ENCODE measurements at regions not wholly inside any gene's neighbourhood (a gene's known extent, or its start where the extent isn't known, plus 50 kb on each side); places are given as distances from the start of the nearest gene placed in this dataset.

DNA sequence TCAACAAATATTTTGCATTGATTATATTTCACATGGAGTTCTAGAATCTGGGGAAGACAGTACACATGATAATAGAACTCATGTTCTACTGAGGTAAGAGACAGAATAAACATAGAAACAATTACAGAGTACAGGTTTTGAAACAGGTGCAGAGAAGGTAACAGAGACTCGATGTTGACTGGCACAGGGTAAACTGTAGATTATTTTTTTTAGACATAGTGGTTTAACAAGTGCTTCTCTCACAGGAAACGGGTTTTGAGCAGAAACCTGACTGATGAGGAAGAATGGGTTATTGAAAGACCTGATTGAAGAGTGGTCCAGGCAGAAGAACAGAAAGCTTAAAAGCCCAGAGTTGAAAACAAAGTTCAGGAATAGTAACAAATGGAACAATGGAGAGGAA lies 1002.5 kb upstream of the FAM98A start:
- H3K4me3 ChIP-seq (replicated peaks; ENCODE audit: low read depth, low read length) = no peak overlapping the region
- no peaks in the 10 kb centered on the region for H3K27me3 ChIP-seq (replicated peaks; ENCODE audit: control insufficient read depth, insufficient read depth, low read length)
- TF ChIP-seq CTCF (IDR thresholded peaks at IDR 0.05; ENCODE audit: insufficient read depth, low read length, poor library complexity, severe bottlenecking) = no peak
- H3K36me3 ChIP-seq (ENCODE audit: control insufficient read depth, insufficient read depth, low read length) = no peaks in the 10 kb centered on the region
- no peak for DNase-seq (ENCODE audit: extremely low read depth, insufficient read length)

DNA sequence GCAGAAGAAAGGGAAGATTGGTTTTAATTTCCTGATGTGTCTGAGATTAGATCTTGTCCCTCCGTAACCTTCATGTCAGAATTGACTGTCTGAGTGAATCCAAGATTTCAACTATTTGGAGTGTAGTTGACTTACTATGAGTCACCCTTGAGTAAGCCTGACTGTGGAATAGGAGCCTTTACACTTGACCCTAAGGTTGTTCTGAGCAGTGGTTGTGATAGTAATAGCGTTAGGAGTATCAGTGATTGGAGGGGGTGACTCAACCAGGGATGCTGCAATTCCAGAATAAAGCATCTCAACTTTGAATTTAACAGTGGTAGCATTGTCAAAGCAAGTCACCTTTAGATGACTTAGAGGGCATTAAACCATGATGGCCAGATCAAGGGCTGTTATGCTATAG lies 979.5 kb upstream of the FAM98A start:
- TF ChIP-seq CTCF (IDR thresholded peaks at IDR 0.05; ENCODE audit: insufficient read depth, low read length, poor library complexity, severe bottlenecking) = no peak
- no peak overlapping the region for H3K4me3 ChIP-seq (replicated peaks; ENCODE audit: low read depth, low read length)
- H3K36me3 ChIP-seq (ENCODE audit: control insufficient read depth, insufficient read depth, low read length) = no peaks in the 10 kb centered on the region
- H3K27me3 ChIP-seq (replicated peaks; ENCODE audit: control insufficient read depth, insufficient read depth, low read length) = no peaks in the 10 kb centered on the region
- DNase-seq (ENCODE audit: extremely low read depth, insufficient read length) = no peak

GRCh38 chr2:34570266-34570872 lies 971.3 kb upstream of the FAM98A start:
- Histone ChIP-seq H3K4me3 (replicated peaks; ENCODE audit: low read depth, low read length) (no peak overlapping the region), H3K36me3 (ENCODE audit: control insufficient read depth, insufficient read depth, low read length) (no peaks in the 10 kb centered on the region), H3K27me3 (replicated peaks; ENCODE audit: control insufficient read depth, insufficient read depth, low read length) (no peaks in the 10 kb centered on the region)
- peak; percentile 47 for TF ChIP-seq CTCF (IDR thresholded peaks at IDR 0.05; ENCODE audit: insufficient read depth, low read length, poor library complexity, severe bottlenecking)
- no peak for DNase-seq (ENCODE audit: extremely low read depth, insufficient read length)

DNA sequence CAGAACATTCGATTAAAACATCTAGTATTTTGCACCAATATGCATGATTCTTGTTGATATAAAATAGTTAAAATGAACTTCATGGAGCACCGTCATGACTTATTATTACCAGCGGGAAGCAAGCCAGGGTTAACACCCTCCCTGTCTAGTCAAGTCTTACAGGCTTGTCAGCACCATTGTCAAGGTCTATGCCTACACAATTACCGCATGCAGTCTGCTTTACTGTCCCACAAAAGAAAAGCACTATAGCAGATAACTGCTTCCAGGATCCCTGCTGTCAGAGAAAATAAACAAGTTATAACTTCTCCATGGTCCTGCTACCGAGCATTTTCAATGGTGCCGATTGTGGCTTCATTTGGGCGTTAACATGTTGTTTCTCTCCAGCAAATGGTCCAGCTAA lies 968.0 kb upstream of the FAM98A start:
- no peak for DNase-seq (ENCODE audit: extremely low read depth, insufficient read length)
- TF ChIP-seq CTCF (IDR thresholded peaks at IDR 0.05; ENCODE audit: insufficient read depth, low read length, poor library complexity, severe bottlenecking) = no peak
- H3K36me3 ChIP-seq (ENCODE audit: control insufficient read depth, insufficient read depth, low read length) = no peaks in the 10 kb centered on the region
- no peaks in the 10 kb centered on the region for H3K27me3 ChIP-seq (replicated peaks; ENCODE audit: control insufficient read depth, insufficient read depth, low read length)
- H3K4me3 ChIP-seq (replicated peaks; ENCODE audit: low read depth, low read length) = no peak overlapping the region

DNA sequence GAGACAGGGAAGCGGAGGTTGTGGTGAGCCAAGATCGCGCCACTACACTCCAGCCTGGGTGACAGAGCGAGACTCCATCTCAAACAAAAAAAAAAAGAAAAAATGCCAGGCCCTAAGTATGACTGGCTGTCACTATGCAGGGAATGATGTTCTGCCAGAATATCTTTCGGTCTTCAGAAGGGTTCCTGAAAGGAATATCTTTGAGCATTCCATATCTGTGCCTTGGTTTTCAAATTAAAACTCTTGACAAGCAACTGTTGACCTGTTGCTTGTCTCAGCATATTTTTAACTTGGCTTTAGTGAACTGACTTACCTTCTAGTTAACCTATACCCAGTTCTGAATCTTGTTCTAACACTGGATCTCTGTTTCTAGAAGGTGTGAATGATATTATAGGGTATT lies 953.2 kb upstream of the FAM98A start:
- DNase-seq (ENCODE audit: extremely low read depth, insufficient read length) = no peak
- Histone ChIP-seq H3K27me3 (replicated peaks; ENCODE audit: control insufficient read depth, insufficient read depth, low read length) (no peaks in the 10 kb centered on the region), H3K4me3 (replicated peaks; ENCODE audit: low read depth, low read length) (no peak overlapping the region), H3K36me3 (ENCODE audit: control insufficient read depth, insufficient read depth, low read length) (no peaks in the 10 kb centered on the region)
- no peak for TF ChIP-seq CTCF (IDR thresholded peaks at IDR 0.05; ENCODE audit: insufficient read depth, low read length, poor library complexity, severe bottlenecking)

Measured in GM06990 (cell line).